H1 (cell line): ENCODE measurements at regions not wholly inside any gene's neighbourhood (a gene's known extent, or its start where the extent isn't known, plus 50 kb on each side); places are given as distances from the start of the nearest gene placed in this dataset.

Experiments used
- CTCF ChIA-PET: fragments of 300-600 bp; sonication (Branson Sonifier 250); formaldehyde crosslinking; loops from one replicate; lab custom pipeline; 2021; ENCODE audit not compliant: partially characterized antibody; lab: Charles Lee
- POLR2A ChIA-PET: fragments of 300-600 bp; sonication (Branson Sonifier 250); formaldehyde crosslinking; loops from one replicate; lab custom pipeline; 2021; ENCODE audit warnings: inconsistent platforms; ENCODE audit not compliant: partially characterized antibody; lab: Charles Lee
- DNase-seq, 2 experiments: peaks; one replicate each; pipeline versions ENCODE4 v3.0.0 to v3.0.0-alpha.2; 2010 to 2022; ENCODE audit warnings: low spot score in 2 of 2, low read depth in 1 of 2, mixed read lengths in 1 of 2
- FAIRE-seq: peaks from 2 replicates; lab custom pipeline; 2011; peaks lifted over from hg19 to GRCh38; lab: Jason Lieb, UNC
- H2AFZ ChIP-seq: 2 replicates; pipeline ENCODE4 v1.8.1; 2012; ENCODE audit warnings: low read length, inconsistent platforms
- H2AK5ac ChIP-seq: 2 replicates; pipeline ENCODE4 v1.6.1; 2013; ENCODE audit warnings: low read depth, low read length
- H2BK120ac ChIP-seq: replicated peaks from 2 replicates; pipeline ENCODE3; 2013; ENCODE audit warnings: low read depth, low read length, inconsistent platforms
- H2BK12ac ChIP-seq: 2 replicates; pipeline ENCODE4 v1.6.1; 2013; ENCODE audit warnings: low read depth, low read length
- H2BK15ac ChIP-seq: 2 replicates; pipeline ENCODE4 v1.6.1; 2013; ENCODE audit warnings: low read length
- H2BK20ac ChIP-seq: 2 replicates; pipeline ENCODE4 v1.6.1; 2013; ENCODE audit warnings: low read length
- H2BK5ac ChIP-seq: 2 replicates; pipeline ENCODE4 v1.6.1; 2013; ENCODE audit warnings: low read depth, low read length
- H3K14ac ChIP-seq: 2 replicates; pipeline ENCODE4 v1.6.1; 2013; ENCODE audit warnings: inconsistent platforms; ENCODE audit not compliant: insufficient read length
- H3K18ac ChIP-seq: 2 replicates; pipeline ENCODE4 v1.6.1; 2013; ENCODE audit warnings: low read length; ENCODE audit errors: extremely low read depth
- H3K23ac ChIP-seq: 2 replicates; pipeline ENCODE4 v1.6.1; 2013; ENCODE audit warnings: inconsistent platforms; ENCODE audit not compliant: insufficient read length
- H3K23me2 ChIP-seq: 2 replicates; pipeline ENCODE4 v1.6.1; 2013; ENCODE audit warnings: low read depth, low read length
- H3K27ac ChIP-seq: 2 replicates; pipeline ENCODE4 v1.6.1; 2011; ENCODE audit warnings: low read depth, low read length, inconsistent platforms
- H3K27me3 ChIP-seq, 4 experiments: replicated peaks in 1 of 4; 1 replicate in 1 of 4; 2 replicates in 3 of 4; pipeline versions ENCODE4 v1.6.1 to v1.8.1; 2011 to 2013; ENCODE audit warnings: low read length in 3 of 4, mild to moderate bottlenecking in 3 of 4, inconsistent platforms in 2 of 4, mixed read lengths in 2 of 4, moderate library complexity in 1 of 4; ENCODE audit not compliant: control insufficient read depth in 3 of 4, insufficient read depth in 3 of 4; ENCODE audit errors: extremely low read depth in 1 of 4
- H3K36me3 ChIP-seq, 4 experiments: 2 replicates each; pipeline versions ENCODE4 v1.6.1 to v1.8.1; 2011 to 2013; ENCODE audit warnings: mild to moderate bottlenecking in 4 of 4, low read length in 3 of 4, moderate library complexity in 2 of 4, control low read depth in 1 of 4, inconsistent platforms in 1 of 4; ENCODE audit not compliant: insufficient read depth in 4 of 4, control insufficient read depth in 2 of 4
- H3K4ac ChIP-seq: replicated peaks from 2 replicates; pipeline ENCODE3; 2013; ENCODE audit warnings: low read length, low read depth, mixed read lengths, inconsistent platforms; ENCODE audit not compliant: insufficient read length
- H3K4me1 ChIP-seq, 4 experiments: replicated peaks in 1 of 4; 1 replicate in 1 of 4; 2 replicates in 3 of 4; pipeline versions ENCODE4 v1.6.1 to v1.8.1; 2011 to 2013; ENCODE audit warnings: low read length in 3 of 4, inconsistent platforms in 2 of 4, mixed read lengths in 1 of 4; ENCODE audit not compliant: insufficient read depth in 4 of 4, control insufficient read depth in 3 of 4
- H3K4me2 ChIP-seq, 2 experiments: 2 replicates each; pipeline versions ENCODE4 v1.6.1 to v1.8.1; 2011 to 2013; ENCODE audit warnings: low read depth in 2 of 2, low read length in 2 of 2, control low read depth in 1 of 2, inconsistent platforms in 1 of 2, mild to moderate bottlenecking in 1 of 2; ENCODE audit not compliant: insufficient read depth in 1 of 2
- H3K4me3 ChIP-seq, 4 experiments: fragments of 200-600, 300-600 bp in 1 of 4; sonication (generic), shearing (Covaris generic), sonication (Bioruptor Twin) in 1 of 4; 2 replicates each; pipeline versions ENCODE4 v1.5.1 to v1.8.1; 2011 to 2016; ENCODE audit warnings: low read length in 4 of 4, low read depth in 3 of 4, control low read depth in 2 of 4, inconsistent platforms in 2 of 4, mild to moderate bottlenecking in 2 of 4, mixed read lengths in 1 of 4, moderate library complexity in 1 of 4; ENCODE audit not compliant: insufficient read depth in 2 of 4; ENCODE audit errors: extremely low read depth in 1 of 4
- H3K56ac ChIP-seq: replicated peaks from 2 replicates; pipeline ENCODE3; 2013; ENCODE audit warnings: low read depth, mild to moderate bottlenecking, mixed read lengths, low read length, inconsistent platforms; ENCODE audit not compliant: insufficient read length
- H3K79me1 ChIP-seq: 2 replicates; pipeline ENCODE4 v1.6.1; 2013; ENCODE audit warnings: low read depth, low read length, control low read depth
- H3K79me2 ChIP-seq, 2 experiments: 2 replicates each; pipeline versions ENCODE4 v1.6.1 to v1.8.1; 2012 to 2013; ENCODE audit warnings: low read length in 2 of 2, mild to moderate bottlenecking in 2 of 2, inconsistent platforms in 1 of 2; ENCODE audit not compliant: insufficient read depth in 2 of 2, control insufficient read depth in 1 of 2
- H3K9ac ChIP-seq, 4 experiments: replicated peaks in 1 of 4; 1 replicate in 1 of 4; 2 replicates in 3 of 4; pipeline versions ENCODE4 v1.6.1 to v1.8.1; 2011 to 2013; ENCODE audit warnings: low read depth in 3 of 4, low read length in 3 of 4, control low read depth in 2 of 4, mild to moderate bottlenecking in 2 of 4, moderate library complexity in 2 of 4, inconsistent platforms in 1 of 4; ENCODE audit errors: extremely low read depth in 1 of 4
- H3K9me3 ChIP-seq, 2 experiments: 2 replicates each; pipeline versions ENCODE4 v1.6.1 to v1.8.1; 2012 to 2013; ENCODE audit warnings: mild to moderate bottlenecking in 2 of 2, moderate library complexity in 2 of 2, control low read depth in 1 of 2, inconsistent platforms in 1 of 2, low read depth in 1 of 2, low read length in 1 of 2, mixed read lengths in 1 of 2; ENCODE audit not compliant: insufficient read depth in 2 of 2
- H4K20me1 ChIP-seq, 2 experiments: replicated peaks in 1 of 2; 2 replicates each; pipeline versions ENCODE3 to v1.8.1; 2011 to 2013; ENCODE audit warnings: inconsistent platforms in 2 of 2, low read length in 2 of 2, mild to moderate bottlenecking in 1 of 2; ENCODE audit not compliant: insufficient read depth in 2 of 2, control insufficient read depth in 1 of 2
- H4K5ac ChIP-seq: 2 replicates; pipeline ENCODE4 v1.6.1; 2013; ENCODE audit warnings: low read length, low read depth, mixed read lengths, inconsistent platforms; ENCODE audit not compliant: insufficient read length
- H4K8ac ChIP-seq: 2 replicates; pipeline ENCODE4 v1.8.0; 2013; ENCODE audit warnings: mild to moderate bottlenecking, moderate library complexity, low read length, inconsistent platforms; ENCODE audit not compliant: insufficient read depth; ENCODE audit errors: extremely low read depth
- H4K91ac ChIP-seq: replicated peaks from 2 replicates; pipeline ENCODE3; 2013; ENCODE audit warnings: low read length, mixed read lengths, inconsistent platforms; ENCODE audit not compliant: insufficient read length
- BRCA1 ChIP-seq: IDR thresholded peaks from 2 replicates; pipeline ENCODE4 v1.6.1; 2012; ENCODE audit warnings: low read depth, low read length, improper control_type of control experiment
- CHD1 ChIP-seq: IDR thresholded peaks from 2 replicates; pipeline ENCODE4 v1.6.1; 2012; ENCODE audit warnings: low read depth, low read length, improper control_type of control experiment
- CREB1 ChIP-seq: IDR thresholded peaks from 2 replicates; pipeline ENCODE4 v1.6.1; 2012; ENCODE audit warnings: inconsistent platforms
- EP300 ChIP-seq, 2 experiments: IDR thresholded peaks; 1 replicate in 1 of 2; 2 replicates in 1 of 2; pipeline ENCODE4 v1.6.1; 2011 to 2012; ENCODE audit warnings: low read depth in 2 of 2, low read length in 2 of 2, mild to moderate bottlenecking in 2 of 2, borderline replicate concordance in 1 of 2, inconsistent platforms in 1 of 2, moderate library complexity in 1 of 2
- FOSL1 ChIP-seq: IDR thresholded peaks from 2 replicates; pipeline ENCODE4 v1.6.1; 2011; ENCODE audit warnings: mild to moderate bottlenecking, low read depth, low read length, moderate library complexity; ENCODE audit not compliant: insufficient read depth
- GABPA ChIP-seq: IDR thresholded peaks from 2 replicates; pipeline ENCODE4 v1.6.1; 2011; ENCODE audit warnings: mild to moderate bottlenecking, low read length, moderate library complexity, borderline replicate concordance; ENCODE audit not compliant: insufficient read depth
- KDM4A ChIP-seq: IDR thresholded peaks from one replicate; pipeline ENCODE4 v1.7.1; 2012; ENCODE audit warnings: low read depth, mild to moderate bottlenecking, moderate library complexity, low read length, inconsistent platforms; ENCODE audit not compliant: severe bottlenecking
- KDM5A ChIP-seq: fragments of 200-600 bp; IDR thresholded peaks from 2 replicates; pipeline ENCODE4 v1.7.1; 2012; ENCODE audit warnings: mild to moderate bottlenecking, low read length, inconsistent platforms, mixed read lengths
- NANOG ChIP-seq: IDR thresholded peaks from 2 replicates; pipeline ENCODE4 v1.6.1; 2011; ENCODE audit warnings: low read length, low read depth, mild to moderate bottlenecking, inconsistent platforms; ENCODE audit not compliant: insufficient read depth, poor library complexity, severe bottlenecking
- POLR2AphosphoS5 ChIP-seq: IDR thresholded peaks from 2 replicates; pipeline ENCODE4 v1.6.1; 2011; ENCODE audit warnings: low read depth, low read length
- RAD21 ChIP-seq, 2 experiments: IDR thresholded peaks in 1 of 2; conservative IDR thresholded peaks in 1 of 2; 2 replicates each; pipeline ENCODE4 v1.6.1; 2011; ENCODE audit warnings: low read depth in 2 of 2, low read length in 2 of 2, improper control_type of control experiment in 1 of 2, inconsistent platforms in 1 of 2, mild to moderate bottlenecking in 1 of 2, moderate library complexity in 1 of 2
- RXRA ChIP-seq: IDR thresholded peaks from 2 replicates; pipeline ENCODE4 v1.6.1; 2011; ENCODE audit warnings: low read depth, mild to moderate bottlenecking, low read length, moderate library complexity; ENCODE audit not compliant: insufficient read depth
- SIX5 ChIP-seq: IDR thresholded peaks from 2 replicates; pipeline ENCODE4 v1.6.1; 2011; ENCODE audit warnings: mild to moderate bottlenecking, low read depth, low read length
- SP2 ChIP-seq: IDR thresholded peaks from 2 replicates; pipeline ENCODE4 v1.6.1; 2012; ENCODE audit warnings: mild to moderate bottlenecking, low read length, inconsistent platforms
- WGBS, 2 experiments: shearing (Covaris generic) in 1 of 2; methylation state at CpG; one replicate each; pipeline versions ENCODE4 v1.1.6 to v1.1.7; 2013 to 2015; ENCODE audit warnings: low lambda C conversion rate in 2 of 2, mixed read lengths in 2 of 2, inconsistent platforms in 1 of 2, low coverage in 1 of 2, missing lambda C conversion rate in 1 of 2; ENCODE audit not compliant: insufficient replicate concordance in 2 of 2, insufficient coverage in 1 of 2, insufficient read length in 1 of 2; ENCODE audit errors: extremely low coverage in 1 of 2, missing lambda C conversion rate in 1 of 2; 5-methylcytosine and 5-hydroxymethylcytosine counted together

- Histone ChIP-seq H3K18ac (no peak overlapping the region), H4K20me1 (no peaks in the 10 kb centered on the region), H3K27me3 (no peaks in the 10 kb centered on the region), H3K9me3 (no peaks in the 10 kb centered on the region), H3K79me2 (no peaks in the 10 kb centered on the region), H2BK5ac (no peak overlapping the region), H4K91ac (no peak overlapping the region), H3K36me3 (no peaks in the 10 kb centered on the region), H3K14ac (no peak overlapping the region), H2BK120ac (no peak overlapping the region), H4K8ac (no peak overlapping the region), H3K79me1 (no peaks in the 10 kb centered on the region), H3K23me2 (no peaks in the 10 kb centered on the region; the same call in 1 of the 2 replicates), H3K9ac (no peak overlapping the region), H3K4ac (no peak overlapping the region), H2AK5ac (no peak overlapping the region), H3K27ac (no peak overlapping the region), H3K56ac (no peak overlapping the region), H3K4me2 (no peak overlapping the region), H4K5ac (no peak overlapping the region), H3K23ac (no peak overlapping the region), H2AFZ (no peak overlapping the region), H2BK12ac (no peak overlapping the region), H3K4me1 (no peaks in the 10 kb centered on the region), H2BK20ac (no peak overlapping the region), H3K4me3 (no peak overlapping the region), H2BK15ac (no peak overlapping the region)
- FAIRE-seq = no peak
- ChIA-PET POLR2A (no interaction called here), CTCF (no interaction called here)
- no peak for DNase-seq
- 94% methylated on average over 4 of the region's 4 CpGs; no CpG with 5 or more reads in 1 of the 2 experiments for WGBS, 2 experiments
- no peak for TF ChIP-seq KDM5A
- TF ChIP-seq RAD21 (IDR thresholded peaks at IDR 0.05 in 1 of 2, conservative IDR thresholded peaks at IDR 0.05 in 1 of 2; ENCODE audit: low read depth in 2 of 2, low read length in 2 of 2) = no peak
- TF ChIP-seq GABPA = no peak
- no peak for TF ChIP-seq POLR2AphosphoS5
- TF ChIP-seq BRCA1 = no peak
- no peak for TF ChIP-seq CREB1
- TF ChIP-seq EP300 (IDR thresholded peaks at IDR 0.05; ENCODE audit: borderline replicate concordance in 1 of 2, low read depth in 2 of 2, low read length in 2 of 2) = no peak
- no peak for TF ChIP-seq SIX5
- no peak for TF ChIP-seq CHD1
- TF ChIP-seq RXRA = no peak
- TF ChIP-seq KDM4A = no peak
- no peak for TF ChIP-seq SP2
- TF ChIP-seq FOSL1 = no peak
- TF ChIP-seq NANOG = no peak
Measured at GRCh38 chr18:22268641-22269128, 99.3 kb downstream of the GATA6 start.
